GM18498 (cell line): ENCODE measurements at regions not wholly inside any gene's neighbourhood (a gene's known extent, or its start where the extent isn't known, plus 50 kb on each side); places are given as distances from the start of the nearest gene placed in this dataset.

Experiments used
- ATAC-seq: cut with Tn5 transposase; IDR thresholded peaks from one replicate; pipeline ENCODE4 v1.9.1; 2021; ENCODE audit warnings: mild to moderate bottlenecking, moderate library complexity; ENCODE audit not compliant: unreplicated experiment

GRCh38 chr2:125837611-125838010 is 818.3 kb upstream of the GYPC start:
- no peak for ATAC-seq

GRCh38 chr2:125839945-125840344 is 816.0 kb upstream of the GYPC start:
- ATAC-seq: no peak

- ATAC-seq: no peak
These were observed 813.9 kb upstream of the GYPC start for GRCh38 chr2:125842041-125842440.

- ATAC-seq: no peak
These were observed 805.4 kb upstream of the GYPC start for GRCh38 chr2:125850541-125850940.

- ATAC-seq: no peak
These were observed 803.6 kb upstream of the GYPC start for GRCh38 chr2:125852364-125852763.

GRCh38 chr2:125853626-125854025 is 802.3 kb upstream of the GYPC start:
- ATAC-seq: no peak

- ATAC-seq: no peak
These were observed 800.8 kb upstream of the GYPC start for GRCh38 chr2:125855204-125855603.

- ATAC-seq: no peak
These were observed 797.8 kb upstream of the GYPC start for GRCh38 chr2:125857971-125858794.

GRCh38 chr2:125861461-125861860 is 794.5 kb upstream of the GYPC start:
- no peak for ATAC-seq

- no peak for ATAC-seq
These were observed 788.0 kb upstream of the GYPC start for GRCh38 chr2:125867908-125868307.

- no peak for ATAC-seq
These were observed 785.7 kb upstream of the GYPC start for GRCh38 chr2:125870264-125870663.

GRCh38 chr2:125870746-125871145 is 785.2 kb upstream of the GYPC start:
- no peak for ATAC-seq

GRCh38 chr2:125874564-125874963 is 781.4 kb upstream of the GYPC start:
- no peak for ATAC-seq

- ATAC-seq: no peak
These were observed 770.6 kb upstream of the GYPC start for GRCh38 chr2:125885340-125885739.

- ATAC-seq: no peak
These were observed 769.8 kb upstream of the GYPC start for GRCh38 chr2:125886153-125886552.

- no peak for ATAC-seq
These were observed 754.7 kb upstream of the GYPC start for GRCh38 chr2:125901278-125901677.

- ATAC-seq: no peak
These were observed 729.9 kb upstream of the GYPC start for GRCh38 chr2:125925891-125926546.

- no peak for ATAC-seq
These were observed 720.4 kb upstream of the GYPC start for GRCh38 chr2:125935559-125935958.

GRCh38 chr2:125942585-125943424 is 713.2 kb upstream of the GYPC start:
- ATAC-seq: no peak

- ATAC-seq: no peak
These were observed 696.9 kb upstream of the GYPC start for GRCh38 chr2:125959047-125959446.

GRCh38 chr2:125961739-125962138 is 694.2 kb upstream of the GYPC start:
- no peak for ATAC-seq

GRCh38 chr2:125979886-125980285 is 676.1 kb upstream of the GYPC start:
- no peak for ATAC-seq
